Loucy (cell line): ENCODE measurements at regions not wholly inside any gene's neighbourhood (a gene's known extent, or its start where the extent isn't known, plus 50 kb on each side); places are given as distances from the start of the nearest gene placed in this dataset.
"Not testable (repeated sequence)": the region's sequence is repeated elsewhere in the genome, so short reads cannot be mapped to it uniquely, and the experiment has no call there.

Experiments
- EZH2phosphoT487 ChIP-seq: fragments of 200-600 bp; IDR thresholded peaks from 2 replicates; pipeline ENCODE4 v1.6.1; 2018; ENCODE audit warnings: antibody characterized with exemption, mild to moderate bottlenecking, moderate library complexity, borderline replicate concordance
- TF ChIP-seq, protein P1 (sequence below): fragments of 200-600 bp; sonication (generic); conservative IDR thresholded peaks from 2 replicates; pipeline ENCODE4 v1.5.1; 2014; ENCODE audit warnings: mild to moderate bottlenecking, antibody characterized with exemption, low read length

DNA sequence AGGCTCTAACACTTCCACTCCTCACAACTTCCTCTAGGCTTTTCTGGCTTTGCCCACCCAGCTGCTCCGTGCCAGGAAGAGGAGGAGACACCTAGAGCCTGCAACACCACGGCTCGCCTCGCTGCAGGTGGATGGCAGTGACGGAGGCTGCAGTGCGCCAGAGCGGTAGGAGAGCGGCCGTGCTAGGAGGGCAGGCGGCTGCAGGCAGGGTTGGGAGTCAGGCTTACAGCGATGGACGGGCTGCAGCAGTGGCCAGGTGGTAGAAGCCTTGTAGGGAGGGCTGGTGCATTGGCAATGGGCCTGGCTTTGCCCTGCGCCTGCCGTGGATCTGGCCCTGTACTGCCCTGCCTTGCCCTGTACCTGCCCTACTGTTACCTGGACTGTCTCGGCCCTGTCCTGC lies 4896.0 kb upstream of the OR11H1 start:
- TF ChIP-seq, protein P1, sequence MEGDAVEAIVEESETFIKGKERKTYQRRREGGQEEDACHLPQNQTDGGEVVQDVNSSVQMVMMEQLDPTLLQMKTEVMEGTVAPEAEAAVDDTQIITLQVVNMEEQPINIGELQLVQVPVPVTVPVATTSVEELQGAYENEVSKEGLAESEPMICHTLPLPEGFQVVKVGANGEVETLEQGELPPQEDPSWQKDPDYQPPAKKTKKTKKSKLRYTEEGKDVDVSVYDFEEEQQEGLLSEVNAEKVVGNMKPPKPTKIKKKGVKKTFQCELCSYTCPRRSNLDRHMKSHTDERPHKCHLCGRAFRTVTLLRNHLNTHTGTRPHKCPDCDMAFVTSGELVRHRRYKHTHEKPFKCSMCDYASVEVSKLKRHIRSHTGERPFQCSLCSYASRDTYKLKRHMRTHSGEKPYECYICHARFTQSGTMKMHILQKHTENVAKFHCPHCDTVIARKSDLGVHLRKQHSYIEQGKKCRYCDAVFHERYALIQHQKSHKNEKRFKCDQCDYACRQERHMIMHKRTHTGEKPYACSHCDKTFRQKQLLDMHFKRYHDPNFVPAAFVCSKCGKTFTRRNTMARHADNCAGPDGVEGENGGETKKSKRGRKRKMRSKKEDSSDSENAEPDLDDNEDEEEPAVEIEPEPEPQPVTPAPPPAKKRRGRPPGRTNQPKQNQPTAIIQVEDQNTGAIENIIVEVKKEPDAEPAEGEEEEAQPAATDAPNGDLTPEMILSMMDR, result not testable (repeated sequence)
- not testable (repeated sequence) for TF ChIP-seq EZH2phosphoT487
